ENCODE measurements at regions not wholly inside any gene's neighbourhood (a gene's known extent, or its start where the extent isn't known, plus 50 kb on each side); places are given as distances from the start of the nearest gene placed in this dataset.

GRCh38 chr10:56605051-56605450 is 244.0 kb upstream of the ZWINT start:
- TF ChIP-seq CTCF (IDR thresholded peaks at IDR 0.05) (no peak), POLR2AphosphoS5 (IDR thresholded peaks at IDR 0.05) (no peak), POLR2A (IDR thresholded peaks at IDR 0.05) (no peak)

Data from stomach (tissue), 4 donors.